DND-41 (cell line): ENCODE measurements at regions not wholly inside any gene's neighbourhood (a gene's known extent, or its start where the extent isn't known, plus 50 kb on each side); places are given as distances from the start of the nearest gene placed in this dataset.

Source experiments
- CTCF ChIP-seq: IDR thresholded peaks from 2 replicates; pipeline ENCODE4 v1.5.1; 2012; ENCODE audit warnings: borderline replicate concordance, low read length, moderate library complexity, mild to moderate bottlenecking; ENCODE audit not compliant: poor library complexity, severe bottlenecking; ENCODE audit errors: extremely low read depth
- EZH2 ChIP-seq: IDR thresholded peaks from 3 replicates; pipeline ENCODE4 v1.6.1; 2012; ENCODE audit warnings: borderline replicate concordance, low read depth, mild to moderate bottlenecking, moderate library complexity, low read length, inconsistent platforms; ENCODE audit not compliant: severe bottlenecking

- TF ChIP-seq CTCF (no peak), EZH2 (no peak)
Observed at GRCh38 chr1:221567859-221568507, 173.9 kb downstream of the DUSP10 start.
